C4-2B (cell line): ENCODE measurements at regions not wholly inside any gene's neighbourhood (a gene's known extent, or its start where the extent isn't known, plus 50 kb on each side); places are given as distances from the start of the nearest gene placed in this dataset.
"Not testable (repeated sequence)": the region's sequence is repeated elsewhere in the genome, so short reads cannot be mapped to it uniquely, and the experiment has no call there.

Experiments
- H3K27ac ChIP-seq: fragments of 450-650 bp; 2 replicates; pipeline ENCODE4 v1.5.1; 2017
- ZFX ChIP-seq: fragments of 450-650 bp; IDR thresholded peaks from 2 replicates; pipeline ENCODE4 v1.6.1; 2017
- TF ChIP-seq, protein P1 (sequence below): fragments of 450-650 bp; conservative IDR thresholded peaks from 2 replicates; pipeline ENCODE4 v1.5.1; 2017; ENCODE audit warnings: mild to moderate bottlenecking

DNA sequence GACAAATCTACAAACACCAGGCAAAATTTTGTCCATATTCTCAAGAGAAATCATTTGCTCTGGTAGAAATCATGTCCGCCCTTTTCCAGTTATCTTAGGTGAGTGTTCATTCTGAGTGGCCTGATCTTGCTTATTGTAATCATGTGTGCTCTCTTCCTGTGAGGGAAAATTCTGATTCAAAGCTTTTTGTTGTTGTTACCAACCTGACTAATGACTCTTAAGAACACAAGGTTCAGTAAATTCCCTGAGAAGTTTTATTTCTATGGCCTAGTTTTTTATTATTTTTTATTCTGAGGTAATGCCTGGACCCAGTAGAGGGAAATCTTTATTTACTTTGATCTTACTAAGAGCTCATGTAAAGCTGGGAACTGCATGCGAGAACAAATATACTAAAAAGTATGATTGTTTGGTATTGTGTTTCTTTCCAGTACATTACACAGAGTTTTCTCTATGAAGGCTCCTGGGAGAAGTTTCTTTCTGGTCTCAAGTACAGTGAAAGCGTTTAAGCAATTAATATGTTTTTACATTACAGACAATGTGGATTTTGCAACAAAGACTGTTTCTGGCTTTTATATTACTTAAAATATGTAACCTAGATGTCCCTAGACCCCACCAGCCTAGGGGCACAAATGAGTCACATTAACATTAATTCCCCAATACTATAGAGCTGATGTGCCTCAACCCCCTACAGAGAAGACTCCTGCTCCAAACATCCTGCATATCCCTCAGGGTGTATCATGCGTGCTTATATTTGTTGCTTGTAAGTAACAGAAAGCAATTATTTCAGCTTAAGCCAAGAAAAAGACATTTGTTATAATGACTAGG, 138.1 kb downstream of the TMEM167A start:
- TF ChIP-seq ZFX, result no peak
- TF ChIP-seq, protein P1, sequence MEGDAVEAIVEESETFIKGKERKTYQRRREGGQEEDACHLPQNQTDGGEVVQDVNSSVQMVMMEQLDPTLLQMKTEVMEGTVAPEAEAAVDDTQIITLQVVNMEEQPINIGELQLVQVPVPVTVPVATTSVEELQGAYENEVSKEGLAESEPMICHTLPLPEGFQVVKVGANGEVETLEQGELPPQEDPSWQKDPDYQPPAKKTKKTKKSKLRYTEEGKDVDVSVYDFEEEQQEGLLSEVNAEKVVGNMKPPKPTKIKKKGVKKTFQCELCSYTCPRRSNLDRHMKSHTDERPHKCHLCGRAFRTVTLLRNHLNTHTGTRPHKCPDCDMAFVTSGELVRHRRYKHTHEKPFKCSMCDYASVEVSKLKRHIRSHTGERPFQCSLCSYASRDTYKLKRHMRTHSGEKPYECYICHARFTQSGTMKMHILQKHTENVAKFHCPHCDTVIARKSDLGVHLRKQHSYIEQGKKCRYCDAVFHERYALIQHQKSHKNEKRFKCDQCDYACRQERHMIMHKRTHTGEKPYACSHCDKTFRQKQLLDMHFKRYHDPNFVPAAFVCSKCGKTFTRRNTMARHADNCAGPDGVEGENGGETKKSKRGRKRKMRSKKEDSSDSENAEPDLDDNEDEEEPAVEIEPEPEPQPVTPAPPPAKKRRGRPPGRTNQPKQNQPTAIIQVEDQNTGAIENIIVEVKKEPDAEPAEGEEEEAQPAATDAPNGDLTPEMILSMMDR, result no peak

GRCh38 chr5:82932473-82933220, 144.5 kb downstream of the TMEM167A start:
- not testable (repeated sequence) for H3K27ac ChIP-seq

More for the DNA sequence above, 138.1 kb downstream of the TMEM167A start:
- H3K27ac ChIP-seq, result no peak overlapping the region

DNA sequence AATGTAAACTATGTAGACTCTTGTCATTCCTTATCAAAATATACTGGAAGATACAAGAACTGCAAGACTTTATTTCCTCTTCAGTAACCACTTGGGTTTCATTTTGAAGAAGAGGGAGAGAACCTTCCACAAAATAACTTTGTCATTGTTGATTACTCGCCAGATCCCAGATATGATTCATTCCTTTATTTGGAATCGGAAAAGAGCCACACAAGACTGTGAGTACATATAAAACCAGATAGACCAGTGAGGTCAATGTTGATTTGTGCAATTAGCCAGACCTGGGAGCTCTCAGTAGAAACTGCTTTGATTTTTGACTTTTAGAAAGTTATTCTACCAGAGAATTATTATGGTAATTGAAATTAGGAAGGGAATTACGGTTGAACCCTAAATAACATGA, 146.1 kb downstream of the TMEM167A start:
- TF ChIP-seq, protein P1, result no peak
- no peak for TF ChIP-seq ZFX
- no peak overlapping the region for H3K27ac ChIP-seq

DNA sequence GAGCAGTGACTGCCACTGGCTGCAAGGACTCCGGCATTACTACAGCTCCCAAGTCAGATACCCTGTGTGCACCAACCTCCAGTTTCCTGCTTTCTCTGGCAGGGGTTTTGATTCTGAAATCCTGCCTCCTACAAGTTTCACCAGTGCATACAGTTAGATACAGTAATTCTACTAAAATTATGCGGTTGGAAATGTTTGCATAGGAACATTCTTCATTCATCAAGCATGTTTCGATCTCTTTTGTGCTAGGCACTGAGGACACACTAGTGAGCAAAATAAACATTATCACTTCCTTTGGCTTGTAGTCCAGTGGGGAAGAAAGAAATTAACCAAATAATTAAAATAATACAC, 152.2 kb downstream of the TMEM167A start:
- H3K27ac ChIP-seq, result no peak overlapping the region
- TF ChIP-seq, protein P1, result no peak
- no peak for TF ChIP-seq ZFX

- H3K27ac ChIP-seq, result no peak overlapping the region
- TF ChIP-seq ZFX, result no peak
- TF ChIP-seq, protein P1, result no peak
These were observed 152.8 kb downstream of the TMEM167A start for GRCh38 chr5:82924226-82925060.

GRCh38 chr5:82922086-82922734, 155.0 kb downstream of the TMEM167A start:
- no peak overlapping the region for H3K27ac ChIP-seq
- TF ChIP-seq ZFX, result no peak
- TF ChIP-seq, protein P1, result no peak

- TF ChIP-seq, protein P1, result no peak
- no peak for TF ChIP-seq ZFX
- no peak overlapping the region for H3K27ac ChIP-seq
These were observed 158.7 kb downstream of the TMEM167A start for GRCh38 chr5:82918311-82919031.
